Tibial artery (tissue), 4 donors: ENCODE measurements at regions not wholly inside any gene's neighbourhood (a gene's known extent, or its start where the extent isn't known, plus 50 kb on each side); places are given as distances from the start of the nearest gene placed in this dataset.
"Not testable (repeated sequence)": the region's sequence is repeated elsewhere in the genome, so short reads cannot be mapped to it uniquely, and the experiment has no call there.

Experiments used
- DNase-seq, 2 donors: peaks; one replicate each; pipeline ENCODE4 v3.0.0-alpha.2; 2019
- H3K27ac ChIP-seq, 2 donors: fragments of 200-600 bp; sonication (generic) in 1 of 2; 1 replicate in 1 of 2; 2 replicates in 1 of 2; pipeline ENCODE4 v1.5.1; 2018 to 2019; ENCODE audit warnings: mild to moderate bottlenecking in 1 of 2
- H3K27me3 ChIP-seq, 2 donors: fragments of 200-600 bp; sonication (generic) in 1 of 2; one replicate each; pipeline versions ENCODE4 v1.5.1 to v1.6.0; 2016 to 2019
- H3K36me3 ChIP-seq, 3 donors: fragments of 200-600 bp; sonication (generic) in 2 of 3; one replicate each; pipeline ENCODE4 v1.5.1; 2016 to 2019; ENCODE audit warnings: mild to moderate bottlenecking in 2 of 3
- H3K4me1 ChIP-seq, 4 donors: fragments of 200-600 bp; sonication (generic) in 2 of 4; 1 replicate in 3 of 4; 2 replicates in 1 of 4; pipeline ENCODE4 v1.5.1; 2016 to 2019
- H3K4me3 ChIP-seq, 2 donors: fragments of 200-600 bp; sonication (generic) in 1 of 2; 1 replicate in 1 of 2; 2 replicates in 1 of 2; pipeline ENCODE4 v1.5.1; 2018 to 2019; ENCODE audit warnings: mild to moderate bottlenecking in 2 of 2
- H3K9me3 ChIP-seq, 3 donors: fragments of 200-600 bp; sonication (generic) in 1 of 3; one replicate each; pipeline ENCODE4 v1.5.1; 2016 to 2019
- CTCF ChIP-seq, 2 experiments: fragments of 200-600 bp in 1 of 2; fragments of 450-650 bp in 1 of 2; IDR thresholded peaks; one replicate each; pipeline ENCODE4 v1.5.1; 2017 to 2019; ENCODE audit warnings: antibody characterized with exemption in 2 of 2, mild to moderate bottlenecking in 1 of 2, moderate library complexity in 1 of 2
- intact Hi-C: fragments of 100-400 bp; cut with DNase I; formaldehyde crosslinking; loops from one replicate; pipeline ENCODE4 v1.15.0; 2023; ENCODE audit warnings: low total_unique reads

- peaks cover 0 to 6% (median 4%) of the 10 kb centered on the region in 3 donors for H3K9me3 ChIP-seq
- H3K4me1 ChIP-seq, result no peaks in the 10 kb centered on the region
- H3K36me3 ChIP-seq, result no peaks in the 10 kb centered on the region
- no peak for DNase-seq
- H3K4me3 ChIP-seq, result no peak overlapping the region
- intact Hi-C loops, result no loop called here
- H3K27ac ChIP-seq, result no peak overlapping the region
- no peak for TF ChIP-seq CTCF (IDR thresholded peaks at IDR 0.05)
- H3K27me3 ChIP-seq, result no peaks in the 10 kb centered on the region
Observed at GRCh38 chr15:91368611-91369010, 268.6 kb downstream of the SV2B start.

GRCh38 chr15:91369823-91370222 is 269.8 kb downstream of the SV2B start:
- no peak for DNase-seq
- no peak for TF ChIP-seq CTCF (IDR thresholded peaks at IDR 0.05)
- Histone ChIP-seq H3K4me3 (no peak overlapping the region), H3K27ac (no peak overlapping the region), H3K4me1 (no peaks in the 10 kb centered on the region), H3K9me3 (peaks cover 0 to 6% (median 4%) of the 10 kb centered on the region in 3 donors), H3K36me3 (no peaks in the 10 kb centered on the region), H3K27me3 (peaks cover 0 to 4% of the 10 kb centered on the region in 2 donors)
- intact Hi-C loops, result no loop called here

- H3K36me3 ChIP-seq, H3K4me1 ChIP-seq, H3K27me3 ChIP-seq, DNase-seq, H3K4me3 ChIP-seq, H3K9me3 ChIP-seq, intact Hi-C loops, H3K27ac ChIP-seq: not testable (repeated sequence)
Observed at GRCh38 chr15:91371345-91371744, 271.3 kb downstream of the SV2B start.

GRCh38 chr15:91374336-91374735 is 274.3 kb downstream of the SV2B start:
- Histone ChIP-seq H3K27me3 (peaks cover 0 to 4% of the 10 kb centered on the region in 2 donors), H3K27ac (no peak overlapping the region), H3K9me3 (peaks cover 0 to 4% (median 0%) of the 10 kb centered on the region in 3 donors), H3K36me3 (no peaks in the 10 kb centered on the region), H3K4me1 (no peaks in the 10 kb centered on the region), H3K4me3 (no peak overlapping the region)
- no peak for TF ChIP-seq CTCF (IDR thresholded peaks at IDR 0.05)
- DNase-seq, result no peak
- intact Hi-C loops, result no loop called here

- H3K27me3 ChIP-seq, result peaks cover 0 to 4% of the 10 kb centered on the region in 2 donors
- peaks cover 0 to 4% (median 0%) of the 10 kb centered on the region in 3 donors for H3K9me3 ChIP-seq
- no peaks in the 10 kb centered on the region for H3K4me1 ChIP-seq
- H3K36me3 ChIP-seq, result no peaks in the 10 kb centered on the region
- TF ChIP-seq CTCF (IDR thresholded peaks at IDR 0.05), result no peak
- no peak for DNase-seq
- no peak overlapping the region for H3K27ac ChIP-seq
- H3K4me3 ChIP-seq, result no peak overlapping the region
- intact Hi-C loops, result no loop called here
Observed at GRCh38 chr15:91376038-91376437, 276.0 kb downstream of the SV2B start.

GRCh38 chr15:91380114-91380513 is 280.1 kb downstream of the SV2B start:
- no peak for DNase-seq
- intact Hi-C loops, result no loop called here

More at GRCh38 chr15:91380114-91380513, 280.1 kb downstream of the SV2B start:
- H3K27me3 ChIP-seq, result no peaks in the 10 kb centered on the region
- no peak for TF ChIP-seq CTCF (IDR thresholded peaks at IDR 0.05)
- no peaks in the 10 kb centered on the region for H3K9me3 ChIP-seq
- no peak overlapping the region for H3K27ac ChIP-seq
- no peaks in the 10 kb centered on the region for H3K4me1 ChIP-seq
- no peaks in the 10 kb centered on the region for H3K36me3 ChIP-seq
- H3K4me3 ChIP-seq, result no peak overlapping the region
